Endothelial cell of umbilical vein (primary cell): ENCODE measurements at regions not wholly inside any gene's neighbourhood (a gene's known extent, or its start where the extent isn't known, plus 50 kb on each side); places are given as distances from the start of the nearest gene placed in this dataset.

Experiments used
- TF ChIP-seq, protein P1 (sequence below), 2 donors: IDR thresholded peaks; 1 replicate in 1 of 2; 2 replicates in 1 of 2; pipeline ENCODE4 v1.5.1; 2011; ENCODE audit warnings: low read length in 2 of 2, mild to moderate bottlenecking in 2 of 2, moderate library complexity in 2 of 2, control low read depth in 1 of 2, inconsistent platforms in 1 of 2, low read depth in 1 of 2; ENCODE audit not compliant: insufficient read depth in 1 of 2; ENCODE audit errors: extremely low read depth in 1 of 2
- TF ChIP-seq, protein P2 (sequence below): IDR thresholded peaks from 2 replicates; pipeline ENCODE4 v1.6.1; 2011; ENCODE audit not compliant: insufficient read depth, insufficient read length

DNA sequence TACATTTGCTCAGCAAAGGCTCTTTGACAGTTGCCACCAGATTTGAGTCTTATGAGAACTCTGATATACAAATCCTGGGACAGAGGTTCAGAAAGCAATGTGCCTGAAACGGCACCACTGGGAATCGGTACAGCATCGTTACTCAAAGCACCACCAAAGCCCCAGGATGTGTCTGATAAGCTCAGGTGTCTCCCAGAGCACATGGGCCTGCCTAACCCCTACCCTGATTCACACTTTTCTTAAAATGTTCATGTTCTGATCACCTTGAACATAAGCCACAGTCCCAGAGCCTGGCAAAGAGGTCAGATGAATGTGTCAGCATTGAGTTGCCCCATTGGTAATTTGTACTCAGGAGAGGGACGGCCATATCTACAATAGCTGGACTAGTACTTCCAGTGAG, 545.8 kb upstream of the AUTS2 start:
- TF ChIP-seq, protein P1, sequence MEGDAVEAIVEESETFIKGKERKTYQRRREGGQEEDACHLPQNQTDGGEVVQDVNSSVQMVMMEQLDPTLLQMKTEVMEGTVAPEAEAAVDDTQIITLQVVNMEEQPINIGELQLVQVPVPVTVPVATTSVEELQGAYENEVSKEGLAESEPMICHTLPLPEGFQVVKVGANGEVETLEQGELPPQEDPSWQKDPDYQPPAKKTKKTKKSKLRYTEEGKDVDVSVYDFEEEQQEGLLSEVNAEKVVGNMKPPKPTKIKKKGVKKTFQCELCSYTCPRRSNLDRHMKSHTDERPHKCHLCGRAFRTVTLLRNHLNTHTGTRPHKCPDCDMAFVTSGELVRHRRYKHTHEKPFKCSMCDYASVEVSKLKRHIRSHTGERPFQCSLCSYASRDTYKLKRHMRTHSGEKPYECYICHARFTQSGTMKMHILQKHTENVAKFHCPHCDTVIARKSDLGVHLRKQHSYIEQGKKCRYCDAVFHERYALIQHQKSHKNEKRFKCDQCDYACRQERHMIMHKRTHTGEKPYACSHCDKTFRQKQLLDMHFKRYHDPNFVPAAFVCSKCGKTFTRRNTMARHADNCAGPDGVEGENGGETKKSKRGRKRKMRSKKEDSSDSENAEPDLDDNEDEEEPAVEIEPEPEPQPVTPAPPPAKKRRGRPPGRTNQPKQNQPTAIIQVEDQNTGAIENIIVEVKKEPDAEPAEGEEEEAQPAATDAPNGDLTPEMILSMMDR (IDR thresholded peaks at IDR 0.05; ENCODE audit: extremely low read depth in 1 of 2, insufficient read depth in 1 of 2, low read depth in 1 of 2, low read length in 2 of 2) = no peak
- TF ChIP-seq, protein P2, sequence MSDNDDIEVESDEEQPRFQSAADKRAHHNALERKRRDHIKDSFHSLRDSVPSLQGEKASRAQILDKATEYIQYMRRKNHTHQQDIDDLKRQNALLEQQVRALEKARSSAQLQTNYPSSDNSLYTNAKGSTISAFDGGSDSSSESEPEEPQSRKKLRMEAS = no peak
